Sigmoid colon (tissue), 3 donors: ENCODE measurements at regions not wholly inside any gene's neighbourhood (a gene's known extent, or its start where the extent isn't known, plus 50 kb on each side); places are given as distances from the start of the nearest gene placed in this dataset.

Experiments used
- CTCF ChIP-seq, 4 experiments: fragments of 450-650 bp in 3 of 4; fragments of 200-600 bp in 1 of 4; IDR thresholded peaks; one replicate each; pipeline ENCODE4 v1.5.1; 2016 to 2019; ENCODE audit warnings: antibody characterized with exemption in 4 of 4, mild to moderate bottlenecking in 3 of 4, moderate library complexity in 2 of 4
- POLR2A ChIP-seq, 2 donors: fragments of 450-650 bp; IDR thresholded peaks; one replicate each; pipeline ENCODE4 v1.6.1; 2016; ENCODE audit warnings: antibody characterized with exemption in 2 of 2, mild to moderate bottlenecking in 2 of 2, moderate library complexity in 2 of 2

GRCh38 chr12:108390495-108391203, 51.5 kb upstream of the CMKLR1 start:
- no peak for TF ChIP-seq CTCF (IDR thresholded peaks at IDR 0.05)
- no peak for TF ChIP-seq POLR2A (IDR thresholded peaks at IDR 0.05)
